GM23338 (cell line): ENCODE measurements at regions not wholly inside any gene's neighbourhood (a gene's known extent, or its start where the extent isn't known, plus 50 kb on each side); places are given as distances from the start of the nearest gene placed in this dataset.

ENCODE experiments used
- ATAC-seq: fragments of 200-7000 bp; cut with Tn5 transposase; 3 replicates; pipeline ENCODE4 v1.9.1; 2020
- DNase-seq: peaks from one replicate; pipeline ENCODE4 v3.0.0-alpha.2; 2015; ENCODE audit warnings: low spot score
- H2AFZ ChIP-seq: fragments of 200-600 bp; sonication (generic); 2 replicates; pipeline ENCODE4 v1.8.0; 2016; ENCODE audit warnings: antibody characterized with exemption, mild to moderate bottlenecking, moderate library complexity
- H3F3A ChIP-seq: fragments of 200-600 bp; sonication (generic); replicated peaks from 2 replicates; pipeline ENCODE4 v1.8.0; 2017; ENCODE audit warnings: antibody characterized with exemption, mixed run types, low read depth
- H3K27ac ChIP-seq: fragments of 200-600 bp; sonication (generic); 2 replicates; pipeline ENCODE4 v1.6.1; 2016; ENCODE audit warnings: low read depth
- H3K27me3 ChIP-seq: fragments of 200-600 bp; sonication (generic); 2 replicates; pipeline ENCODE4 v1.8.0; 2016; ENCODE audit warnings: mild to moderate bottlenecking, mixed run types, moderate library complexity; ENCODE audit not compliant: insufficient read depth
- H3K36me3 ChIP-seq: fragments of 200-600 bp; sonication (generic); 2 replicates; pipeline ENCODE4 v1.8.0; 2016; ENCODE audit warnings: mild to moderate bottlenecking; ENCODE audit not compliant: insufficient read depth
- H3K4me1 ChIP-seq: fragments of 200-600 bp; sonication (generic); 2 replicates; pipeline ENCODE4 v1.8.0; 2016; ENCODE audit warnings: mild to moderate bottlenecking, moderate library complexity; ENCODE audit not compliant: insufficient read depth
- H3K4me2 ChIP-seq: fragments of 200-600 bp; sonication (generic); 2 replicates; pipeline ENCODE4 v1.7.1; 2017; ENCODE audit warnings: mixed run types
- H3K4me3 ChIP-seq: fragments of 200-600 bp; sonication (generic); 2 replicates; pipeline ENCODE4 v1.6.1; 2016; ENCODE audit warnings: mixed run types
- H3K79me2 ChIP-seq: fragments of 200-600 bp; sonication (generic); replicated peaks from 2 replicates; pipeline ENCODE4 v1.8.0; 2017; ENCODE audit warnings: mild to moderate bottlenecking; ENCODE audit not compliant: insufficient read depth
- H3K9me2 ChIP-seq: fragments of 200-600 bp; sonication (generic); 2 replicates; pipeline ENCODE4 v1.8.0; 2017; ENCODE audit not compliant: insufficient read depth
- H4K20me1 ChIP-seq: fragments of 200-600 bp; sonication (generic); replicated peaks from 2 replicates; pipeline ENCODE4 v1.8.0; 2017; ENCODE audit warnings: mild to moderate bottlenecking; ENCODE audit not compliant: insufficient read depth
- H3K27ac Mint-ChIP-seq: 2 replicates; pipeline ENCODE4 v1.8.0; 2020; ENCODE audit warnings: inconsistent platforms, mild to moderate bottlenecking, moderate library complexity, mixed read lengths
- H3K27me3 Mint-ChIP-seq: 3 replicates; pipeline ENCODE4 v1.8.0; 2022; ENCODE audit warnings: low read depth, mild to moderate bottlenecking, moderate library complexity, mixed read lengths, inconsistent platforms; ENCODE audit not compliant: insufficient read depth, poor library complexity
- H3K36me3 Mint-ChIP-seq: 3 replicates; pipeline ENCODE4 v1.8.0; 2021; ENCODE audit warnings: low read depth, mild to moderate bottlenecking, inconsistent platforms, moderate library complexity, mixed read lengths
- H3K4me1 Mint-ChIP-seq: 3 replicates; pipeline ENCODE4 v1.8.0; 2020; ENCODE audit warnings: mild to moderate bottlenecking, inconsistent platforms, mixed read lengths
- H3K4me3 Mint-ChIP-seq: 3 replicates; pipeline ENCODE4 v1.8.0; 2021; ENCODE audit warnings: moderate library complexity, mild to moderate bottlenecking, inconsistent platforms, mixed read lengths
- H3K9me3 Mint-ChIP-seq: 3 replicates; pipeline ENCODE4 v1.8.0; 2020; ENCODE audit warnings: moderate library complexity, mild to moderate bottlenecking, inconsistent platforms, mixed read lengths
- CREB1 ChIP-seq: fragments of 250-450 bp; sonication (Bioruptor Pico); IDR thresholded peaks from 2 replicates; pipeline ENCODE4 v1.5.0; 2020; ENCODE audit warnings: low read depth, mild to moderate bottlenecking, moderate library complexity
- CTCF ChIP-seq, 2 experiments: fragments of 200-600 bp in 1 of 2; sonication (generic) in 1 of 2; conservative IDR thresholded peaks; 2 replicates each; pipeline versions ENCODE4 v1.5.1 to v1.6.1; 2016 to 2017; ENCODE audit warnings: antibody characterized with exemption in 2 of 2, low read depth in 2 of 2, mild to moderate bottlenecking in 2 of 2, moderate library complexity in 1 of 2
- ETS1 ChIP-seq: IDR thresholded peaks from 2 replicates; pipeline ENCODE4 v1.6.1; 2016; ENCODE audit warnings: antibody characterized with exemption
- EZH2 ChIP-seq: fragments of 200-600 bp; sonication (generic); IDR thresholded peaks from one replicate; pipeline ENCODE4 v1.8.0; 2017; ENCODE audit warnings: antibody characterized with exemption, mild to moderate bottlenecking, low read depth; ENCODE audit not compliant: unreplicated experiment
- EZH2phosphoT487 ChIP-seq: fragments of 200-600 bp; sonication (generic); IDR thresholded peaks from one replicate; pipeline ENCODE4 v1.8.1; 2018; ENCODE audit warnings: antibody characterized with exemption; ENCODE audit not compliant: unreplicated experiment
- JUNB ChIP-seq: IDR thresholded peaks from one replicate; pipeline ENCODE4 v1.6.1; 2016; ENCODE audit warnings: antibody characterized with exemption; ENCODE audit not compliant: unreplicated experiment
- NANOG ChIP-seq: IDR thresholded peaks from 2 replicates; pipeline ENCODE4 v1.6.1; 2016; ENCODE audit warnings: antibody characterized with exemption, borderline replicate concordance
- POLR2AphosphoS5 ChIP-seq: IDR thresholded peaks from 2 replicates; pipeline ENCODE4 v1.6.1; 2016; ENCODE audit warnings: antibody characterized with exemption, low read depth
- REST ChIP-seq: IDR thresholded peaks from one replicate; pipeline ENCODE4 v1.6.1; 2018; ENCODE audit warnings: antibody characterized with exemption; ENCODE audit not compliant: unreplicated experiment
- STAT1 ChIP-seq: IDR thresholded peaks from one replicate; pipeline ENCODE4 v1.6.1; 2016; ENCODE audit warnings: antibody characterized with exemption; ENCODE audit not compliant: unreplicated experiment
- ZNF114 ChIP-seq: fragments of 250-450 bp; sonication (Bioruptor Pico); IDR thresholded peaks from 2 replicates; pipeline ENCODE4 v1.5.0; 2020; ENCODE audit warnings: mild to moderate bottlenecking, moderate library complexity
- ZNF331 ChIP-seq: fragments of 250-450 bp; sonication (Bioruptor Pico); IDR thresholded peaks from 2 replicates; pipeline ENCODE4 v1.5.0; 2020; ENCODE audit warnings: low read depth, mild to moderate bottlenecking, moderate library complexity
- ZNF462 ChIP-seq: fragments of 250-450 bp; sonication (Bioruptor Pico); IDR thresholded peaks from 2 replicates; pipeline ENCODE4 v1.5.0; 2020; ENCODE audit warnings: mild to moderate bottlenecking, moderate library complexity

GRCh38 chr3:40655551-40655950 lies 130.8 kb downstream of the ZNF621 start:
- Histone ChIP-seq H3K79me2 (no peaks in the 10 kb centered on the region), H3K4me3 (no peak overlapping the region), H3K4me1 (no peaks in the 10 kb centered on the region), H3K9me2 (peaks cover 11% of the 10 kb centered on the region; the same call in 1 of the 2 replicates), H3F3A (no peaks in the 10 kb centered on the region), H3K4me2 (no peak overlapping the region), H3K27ac (no peak overlapping the region), H3K36me3 (no peaks in the 10 kb centered on the region), H4K20me1 (no peaks in the 10 kb centered on the region), H3K27me3 (no peaks in the 10 kb centered on the region), H2AFZ (0 out of 2 replicates have a peak overlapping the region, but pooled peaks have one; percentile 32)
- H3K4me3 Mint-ChIP-seq: no peak overlapping the region
- H3K9me3 Mint-ChIP-seq: no peaks in the 10 kb centered on the region
- no peak for TF ChIP-seq ZNF114 (CRISPR knock-in tag)
- no peak for TF ChIP-seq JUNB
- TF ChIP-seq STAT1: no peak
- no peak for TF ChIP-seq ZNF331
- no peak for TF ChIP-seq POLR2AphosphoS5
- TF ChIP-seq EZH2phosphoT487: no peak
- TF ChIP-seq REST: no peak
- no peak for TF ChIP-seq EZH2
- no peak for TF ChIP-seq CREB1 (CRISPR knock-in tag)
- TF ChIP-seq NANOG: no peak
- TF ChIP-seq ZNF462 (CRISPR knock-in tag): no peak
- TF ChIP-seq CTCF (conservative IDR thresholded peaks at IDR 0.05; ENCODE audit: low read depth in 2 of 2): no peak
- no peak for TF ChIP-seq ETS1
- no peaks in the 10 kb centered on the region for H3K27me3 Mint-ChIP-seq
- no peak overlapping the region for H3K27ac Mint-ChIP-seq
- H3K36me3 Mint-ChIP-seq: no peaks in the 10 kb centered on the region
- DNase-seq: no peak
- ATAC-seq: no peak
- H3K4me1 Mint-ChIP-seq: no peaks in the 10 kb centered on the region
